BE2C (cell line): ENCODE measurements at regions not wholly inside any gene's neighbourhood (a gene's known extent, or its start where the extent isn't known, plus 50 kb on each side); places are given as distances from the start of the nearest gene placed in this dataset.

Experiments
- DNase-seq: peaks from one replicate; pipeline ENCODE4 v3.0.0-alpha.2; 2020
- H3K27me3 ChIP-seq: fragments of 250-450 bp; sonication (Bioruptor Pico); 2 replicates; pipeline ENCODE4 v1.5.1; 2020; ENCODE audit warnings: mild to moderate bottlenecking
- H3K36me3 ChIP-seq: fragments of 250-450 bp; sonication (Bioruptor Pico); 2 replicates; pipeline ENCODE4 v1.5.1; 2020; ENCODE audit warnings: mild to moderate bottlenecking
- H3K4me1 ChIP-seq: fragments of 250-450 bp; sonication (Bioruptor Pico); 2 replicates; pipeline ENCODE4 v1.5.1; 2020
- H3K4me3 ChIP-seq: 2 replicates; pipeline ENCODE4 v1.5.1; 2011; ENCODE audit warnings: low read depth, low read length
- H3K9me3 ChIP-seq: fragments of 250-450 bp; sonication (Bioruptor Pico); 2 replicates; pipeline ENCODE4 v1.5.1; 2020
- TF ChIP-seq, protein P1 (sequence below): IDR thresholded peaks from 2 replicates; pipeline ENCODE4 v1.5.1; 2012; ENCODE audit warnings: mild to moderate bottlenecking, low read depth, low read length

DNA sequence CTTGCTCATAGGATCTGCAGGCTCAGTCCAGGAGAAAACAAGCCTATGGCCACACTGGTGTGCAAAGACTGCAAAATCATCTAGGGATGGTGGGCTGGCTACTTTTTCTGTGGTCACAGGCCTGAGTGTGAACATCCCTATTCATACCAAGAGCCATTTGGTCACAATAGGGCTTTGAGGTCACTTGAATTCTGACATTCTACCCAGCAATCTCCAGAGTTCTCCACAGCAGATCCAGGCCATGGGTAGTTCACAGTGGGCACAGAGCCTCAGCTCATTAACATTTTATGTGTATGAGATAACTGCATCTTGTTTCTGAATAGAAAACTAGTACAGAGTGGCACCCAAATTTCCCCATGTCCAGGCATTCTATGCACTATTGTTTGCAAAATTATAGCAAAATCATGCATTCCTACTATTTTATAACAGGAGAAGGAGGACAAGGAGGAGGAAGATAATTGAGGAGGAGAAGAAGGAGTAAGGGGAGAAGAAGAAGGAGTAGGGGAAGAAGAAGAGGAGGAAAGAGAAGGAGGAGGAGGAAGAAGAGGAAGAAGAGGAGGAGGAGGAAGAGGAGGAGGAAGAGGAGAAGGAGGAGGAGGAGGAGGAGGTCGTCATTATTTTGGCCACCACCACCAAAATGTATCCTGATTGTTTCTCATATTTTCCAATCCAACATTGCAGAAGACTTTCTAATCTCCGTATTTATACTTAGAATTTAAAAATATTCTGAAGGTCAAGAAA, 129.0 kb downstream of the SEMA6D start:
- DNase-seq: no peak
- no peaks in the 10 kb centered on the region for H3K27me3 ChIP-seq
- H3K9me3 ChIP-seq: no peaks in the 10 kb centered on the region
- H3K4me3 ChIP-seq: no peak overlapping the region
- no peaks in the 10 kb centered on the region for H3K4me1 ChIP-seq
- no peaks in the 10 kb centered on the region for H3K36me3 ChIP-seq
- TF ChIP-seq, protein P1, sequence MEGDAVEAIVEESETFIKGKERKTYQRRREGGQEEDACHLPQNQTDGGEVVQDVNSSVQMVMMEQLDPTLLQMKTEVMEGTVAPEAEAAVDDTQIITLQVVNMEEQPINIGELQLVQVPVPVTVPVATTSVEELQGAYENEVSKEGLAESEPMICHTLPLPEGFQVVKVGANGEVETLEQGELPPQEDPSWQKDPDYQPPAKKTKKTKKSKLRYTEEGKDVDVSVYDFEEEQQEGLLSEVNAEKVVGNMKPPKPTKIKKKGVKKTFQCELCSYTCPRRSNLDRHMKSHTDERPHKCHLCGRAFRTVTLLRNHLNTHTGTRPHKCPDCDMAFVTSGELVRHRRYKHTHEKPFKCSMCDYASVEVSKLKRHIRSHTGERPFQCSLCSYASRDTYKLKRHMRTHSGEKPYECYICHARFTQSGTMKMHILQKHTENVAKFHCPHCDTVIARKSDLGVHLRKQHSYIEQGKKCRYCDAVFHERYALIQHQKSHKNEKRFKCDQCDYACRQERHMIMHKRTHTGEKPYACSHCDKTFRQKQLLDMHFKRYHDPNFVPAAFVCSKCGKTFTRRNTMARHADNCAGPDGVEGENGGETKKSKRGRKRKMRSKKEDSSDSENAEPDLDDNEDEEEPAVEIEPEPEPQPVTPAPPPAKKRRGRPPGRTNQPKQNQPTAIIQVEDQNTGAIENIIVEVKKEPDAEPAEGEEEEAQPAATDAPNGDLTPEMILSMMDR: no peak

DNA sequence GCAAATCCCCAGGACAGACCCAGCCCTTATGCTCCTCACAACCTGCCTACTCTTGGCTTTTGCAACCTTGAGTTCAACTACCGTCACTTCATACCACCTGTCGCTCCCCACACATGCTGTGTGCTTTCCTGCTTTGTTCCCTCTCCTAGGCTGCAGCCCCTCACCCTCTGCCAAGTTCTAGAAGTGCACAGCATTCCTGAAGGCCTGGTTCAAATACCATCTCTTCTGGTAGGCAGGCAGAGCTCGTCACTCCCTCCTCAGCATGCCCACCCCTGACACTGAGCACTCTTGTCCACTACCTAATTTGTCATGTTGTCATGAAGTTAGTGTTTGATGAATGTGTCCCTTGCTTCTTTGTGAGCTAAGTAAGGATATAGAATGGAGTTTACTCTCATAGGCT, 129.6 kb downstream of the SEMA6D start:
- H3K4me3 ChIP-seq: no peak overlapping the region
- H3K27me3 ChIP-seq: no peaks in the 10 kb centered on the region
- H3K36me3 ChIP-seq: no peaks in the 10 kb centered on the region
- H3K4me1 ChIP-seq: no peaks in the 10 kb centered on the region
- no peak for DNase-seq
- TF ChIP-seq, protein P1: no peak
- no peaks in the 10 kb centered on the region for H3K9me3 ChIP-seq

DNA sequence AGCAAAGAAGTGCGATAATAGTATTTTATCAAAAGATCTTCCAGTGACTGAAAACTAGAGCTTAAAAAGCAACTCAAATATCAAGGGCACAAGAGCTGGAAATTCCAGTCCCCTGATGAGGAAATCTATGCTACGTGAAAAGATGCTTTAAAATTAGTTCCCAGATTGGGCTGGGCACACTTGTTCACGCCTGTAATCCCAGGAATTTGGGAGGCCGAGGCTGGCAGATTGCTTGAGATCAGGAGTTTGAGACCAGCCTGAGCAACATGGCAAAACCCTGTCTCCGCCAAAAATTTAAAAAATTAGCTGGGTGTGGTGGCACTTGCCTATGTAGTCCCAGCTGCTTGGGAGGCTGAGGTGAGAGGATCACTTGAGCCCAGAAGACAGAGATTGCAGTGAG, 138.8 kb downstream of the SEMA6D start:
- DNase-seq: no peak
- TF ChIP-seq, protein P1: no peak
- no peaks in the 10 kb centered on the region for H3K36me3 ChIP-seq

DNA sequence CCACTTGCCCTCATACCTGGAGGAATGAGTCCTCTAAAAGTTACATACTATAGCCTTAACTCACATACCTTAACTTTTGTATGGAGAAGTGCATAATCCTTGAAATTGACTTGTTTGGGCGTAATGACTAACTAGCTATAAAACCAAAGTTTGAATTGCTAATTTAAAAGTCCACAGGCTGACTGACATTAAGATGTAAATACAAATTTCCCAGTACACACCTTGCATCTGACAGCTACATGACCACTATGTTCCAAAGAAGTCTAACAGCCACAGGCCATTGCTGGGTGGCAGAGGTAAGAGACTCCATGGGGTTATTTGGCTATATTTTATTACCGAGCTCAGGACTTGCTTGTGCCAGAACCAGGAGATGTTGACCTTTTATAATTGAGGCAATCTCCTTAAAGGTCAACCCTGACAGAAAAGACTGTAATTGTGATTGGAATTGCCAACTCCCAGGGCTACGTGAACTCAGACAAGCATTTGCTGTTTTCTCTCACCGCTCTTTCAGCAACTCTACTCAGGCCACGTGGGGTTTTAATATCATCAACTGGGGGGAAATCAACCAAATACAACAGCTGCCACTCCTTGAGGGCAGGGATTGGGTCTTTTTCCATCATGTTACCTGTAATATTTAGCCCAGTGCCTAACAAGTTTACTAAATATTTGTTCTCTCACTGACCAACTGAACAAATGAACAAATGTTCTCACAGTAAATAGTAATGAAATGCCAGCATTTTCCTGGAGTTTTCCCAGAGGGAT, 139.9 kb downstream of the SEMA6D start:
- Histone ChIP-seq H3K4me1 (no peaks in the 10 kb centered on the region), H3K4me3 (no peak overlapping the region), H3K36me3 (no peaks in the 10 kb centered on the region), H3K9me3 (no peaks in the 10 kb centered on the region), H3K27me3 (no peaks in the 10 kb centered on the region)
- DNase-seq: no peak
- TF ChIP-seq, protein P1: no peak

More for the DNA sequence above, 138.8 kb downstream of the SEMA6D start:
- no peak overlapping the region for H3K4me3 ChIP-seq
- H3K9me3 ChIP-seq: no peaks in the 10 kb centered on the region
- no peaks in the 10 kb centered on the region for H3K4me1 ChIP-seq
- H3K27me3 ChIP-seq: no peaks in the 10 kb centered on the region

DNA sequence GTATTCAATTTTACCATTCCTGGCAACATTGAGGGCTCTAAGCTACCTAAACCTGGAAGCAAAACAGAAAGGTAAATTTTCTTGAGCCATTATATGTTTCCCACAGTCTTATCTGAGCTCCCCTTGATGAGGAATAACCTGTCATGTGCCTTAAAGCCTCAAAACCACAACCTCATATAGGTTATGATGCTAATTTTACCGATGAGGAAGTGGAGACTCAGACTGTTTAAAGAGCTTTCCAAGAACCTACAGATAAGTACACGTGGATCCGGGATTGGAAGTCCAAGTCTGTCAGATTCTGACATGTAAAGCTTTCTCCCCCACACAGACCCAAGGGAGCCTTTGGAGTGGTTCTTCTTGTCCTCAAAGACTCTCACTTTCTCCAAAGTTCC, 140.5 kb downstream of the SEMA6D start:
- H3K4me3 ChIP-seq: no peak overlapping the region
- TF ChIP-seq, protein P1: no peak
- no peaks in the 10 kb centered on the region for H3K36me3 ChIP-seq
- no peak for DNase-seq
- H3K9me3 ChIP-seq: no peaks in the 10 kb centered on the region
- no peaks in the 10 kb centered on the region for H3K27me3 ChIP-seq
- no peaks in the 10 kb centered on the region for H3K4me1 ChIP-seq
